Erythroblast (primary cell): ENCODE measurements at regions not wholly inside any gene's neighbourhood (a gene's known extent, or its start where the extent isn't known, plus 50 kb on each side); places are given as distances from the start of the nearest gene placed in this dataset.

Experiments used
- DNase-seq, 2 experiments: peaks; one replicate each; lab custom pipeline; 2025; lab: John Stamatoyannopoulos, UW
- GATA1 ChIP-seq: IDR thresholded peaks from 2 replicates; pipeline ENCODE4 v1.6.1; 2011; ENCODE audit warnings: low read depth, mild to moderate bottlenecking, control low read depth, low read length, moderate library complexity
- POLR2A ChIP-seq: IDR thresholded peaks from 2 replicates; pipeline ENCODE4 v1.6.1; 2011; ENCODE audit warnings: mild to moderate bottlenecking, low read length

DNA sequence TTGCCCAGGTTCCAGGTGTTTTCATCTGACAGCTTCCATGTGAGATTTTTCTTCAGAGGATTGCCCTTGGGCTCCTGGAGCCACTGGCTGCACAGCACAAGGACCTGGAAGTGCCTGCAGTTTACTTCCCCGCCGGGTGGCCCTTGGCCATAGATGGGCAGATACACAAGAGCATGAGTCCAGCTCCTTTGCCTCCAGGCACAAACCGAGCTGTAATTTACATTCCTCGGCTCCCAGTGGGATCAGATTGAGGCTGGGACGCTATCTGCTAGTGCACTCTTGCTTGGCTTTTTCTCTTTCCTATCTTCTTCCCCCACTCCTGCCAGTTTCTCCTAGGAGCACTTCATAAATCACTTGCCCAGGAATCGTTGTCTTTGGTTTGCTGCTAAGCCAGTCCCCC lies 85.4 kb upstream of the RALY start:
- DNase-seq = no peak
- TF ChIP-seq GATA1 = no peak
- TF ChIP-seq POLR2A = no peak

DNA sequence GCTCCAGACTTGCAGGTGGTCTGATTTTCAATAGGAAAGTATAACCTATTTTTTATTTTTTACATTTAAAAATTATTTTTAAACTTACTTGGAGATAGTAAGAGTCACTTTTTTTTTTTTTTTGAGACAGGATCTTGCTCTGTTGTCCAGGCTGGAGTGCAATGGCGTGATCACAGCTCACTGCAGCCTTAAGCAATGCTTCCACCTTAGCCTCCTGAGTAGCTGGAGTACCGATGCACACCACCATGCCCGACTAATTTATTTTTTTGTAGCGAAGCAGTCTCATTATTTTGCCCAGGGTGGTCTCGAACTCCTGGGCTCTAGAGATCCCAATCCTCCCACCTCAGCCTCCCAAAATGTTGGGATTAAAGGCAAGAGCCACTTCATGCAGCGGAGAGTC lies 84.8 kb upstream of the RALY start:
- TF ChIP-seq POLR2A (no peak), GATA1 (no peak)

DNA sequence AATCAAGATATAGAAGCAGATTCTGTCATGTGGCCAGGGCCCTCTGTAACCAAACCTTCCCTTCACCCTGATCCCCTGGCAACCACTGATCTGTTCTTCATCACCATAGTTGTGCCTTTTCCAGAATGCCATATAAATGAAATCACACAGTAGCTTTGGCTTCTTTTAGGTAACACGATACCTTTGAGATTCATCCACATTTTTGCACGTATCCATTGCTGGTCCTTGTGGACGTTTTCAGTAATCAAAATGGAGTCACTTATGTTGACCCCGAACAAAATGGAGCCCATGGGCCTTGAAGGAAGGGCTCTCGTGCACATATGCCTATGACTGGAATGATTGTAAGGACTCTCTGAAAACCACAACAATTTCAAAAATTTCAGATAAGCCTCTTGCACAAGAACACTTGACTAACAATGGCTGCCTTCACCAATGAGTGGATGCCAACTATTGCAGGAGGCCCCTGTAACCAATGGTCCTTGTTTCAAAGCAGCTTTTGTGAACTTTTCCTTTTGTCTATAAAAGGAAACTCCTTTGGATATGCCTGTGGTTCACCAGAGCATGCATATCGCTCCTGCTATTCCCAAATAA lies 84.3 kb upstream of the RALY start:
- TF ChIP-seq GATA1 = no peak
- no peak for DNase-seq

More for the DNA sequence above, 84.8 kb upstream of the RALY start:
- DNase-seq = no peak

DNA sequence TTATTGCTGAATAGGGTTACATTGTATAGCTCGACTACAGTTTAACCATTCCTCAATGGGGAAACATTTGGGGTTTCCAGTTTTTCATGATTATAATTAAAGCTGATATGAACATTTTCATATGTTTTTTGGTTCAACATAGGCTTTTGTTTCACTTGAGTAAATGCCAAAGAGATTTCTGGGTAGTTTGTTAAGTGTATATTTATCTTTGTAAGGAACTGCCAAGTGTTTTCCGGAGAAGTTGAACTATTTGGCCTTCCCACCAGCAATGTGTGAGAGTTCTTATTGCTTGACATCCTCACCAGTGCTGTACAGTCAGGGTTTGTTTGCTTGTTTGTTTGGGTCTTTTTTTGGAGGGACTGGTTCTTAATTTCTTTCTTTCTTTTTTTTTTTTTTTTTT lies 83.7 kb upstream of the RALY start:
- TF ChIP-seq GATA1 (no peak), POLR2A (no peak)
- no peak for DNase-seq

DNA sequence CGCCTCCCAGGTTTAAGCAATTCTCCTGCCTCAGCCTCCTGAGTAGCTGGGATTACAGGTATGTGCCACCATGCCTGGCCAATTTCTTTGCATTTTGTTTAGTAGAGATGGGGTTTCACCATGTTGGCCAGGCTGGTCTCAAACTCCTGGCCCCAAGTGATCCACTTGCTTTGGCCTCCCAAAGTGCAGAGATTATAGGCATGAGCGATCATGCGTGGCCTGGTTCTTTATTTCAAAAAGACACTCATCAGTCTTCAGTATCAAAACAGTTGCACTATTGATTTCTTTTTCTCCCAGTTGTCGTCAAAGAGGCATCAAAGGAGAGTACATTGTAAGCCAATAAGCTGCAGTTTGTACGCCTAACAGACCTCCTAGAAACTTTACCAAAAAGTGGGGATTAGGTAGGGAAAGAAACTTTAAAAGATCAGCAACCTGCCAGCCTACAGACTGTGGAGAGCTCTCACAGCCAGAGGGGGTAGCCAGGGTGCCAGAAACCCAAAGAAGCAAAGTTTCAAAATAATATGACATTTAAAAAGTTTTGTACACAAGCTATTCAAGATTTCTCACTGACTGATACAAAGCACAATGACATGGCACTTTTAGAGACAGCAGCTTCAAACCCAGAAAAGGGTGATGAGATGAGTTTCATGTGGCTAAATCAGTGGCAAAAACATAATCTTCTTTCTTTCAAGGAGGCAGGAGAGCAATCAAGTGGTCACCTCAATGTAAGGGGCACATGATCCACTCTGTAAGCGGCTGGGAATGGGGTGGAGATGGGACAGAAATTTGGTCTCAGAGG lies 83.0 kb upstream of the RALY start:
- no peak for DNase-seq

DNA sequence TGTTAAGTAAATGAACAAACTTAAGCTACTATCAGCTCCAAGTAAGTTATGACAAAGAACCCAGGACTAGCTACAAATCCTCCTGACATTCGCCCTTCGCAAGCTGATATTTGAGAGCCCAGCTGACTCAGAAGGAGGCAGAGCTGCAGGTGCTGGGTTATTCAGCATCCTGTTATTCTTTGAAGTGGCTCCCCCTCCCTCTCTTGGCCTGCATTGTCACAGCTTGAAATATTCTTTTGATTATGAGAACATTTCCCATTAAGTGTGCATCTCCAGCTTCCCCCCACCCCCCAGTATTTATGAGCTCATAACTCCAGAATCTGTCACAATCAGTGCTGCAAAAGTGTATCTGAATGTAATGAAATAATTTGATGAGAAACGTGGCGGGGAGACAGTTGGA lies 78.8 kb upstream of the RALY start:
- TF ChIP-seq POLR2A (no peak), GATA1 (no peak)

More for the DNA sequence above, 83.0 kb upstream of the RALY start:
- TF ChIP-seq POLR2A = no peak
- no peak for TF ChIP-seq GATA1

DNA sequence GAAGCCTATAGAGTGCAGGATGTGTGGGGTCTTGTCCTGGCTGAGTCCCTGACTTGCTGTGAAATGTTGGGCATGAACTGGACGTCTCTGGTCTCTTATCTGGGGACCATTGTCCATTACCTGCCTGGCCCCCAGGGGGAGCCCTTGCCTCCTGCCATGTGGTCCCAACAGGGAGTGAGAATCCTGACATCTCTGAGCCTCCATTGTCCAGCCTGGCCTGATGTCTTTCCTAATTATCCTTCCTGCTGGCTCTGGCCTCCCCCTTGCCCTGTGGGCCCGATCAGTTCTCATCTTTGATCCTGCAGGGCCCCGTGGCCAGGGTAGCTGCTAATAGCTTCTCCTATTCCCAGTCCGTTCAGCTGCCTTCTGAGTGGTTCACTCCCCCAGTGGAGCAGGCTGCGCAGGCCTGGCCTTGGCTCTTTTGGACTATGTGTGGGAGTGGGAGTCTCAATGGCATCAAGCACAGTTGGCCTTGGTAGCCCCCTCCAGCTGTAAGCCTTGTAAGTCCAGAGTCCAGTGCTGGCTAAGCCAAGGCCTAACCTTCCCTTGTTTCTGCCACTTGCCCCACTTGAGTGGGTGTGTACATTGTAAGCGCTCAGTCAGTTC lies 77.9 kb upstream of the RALY start:
- TF ChIP-seq POLR2A (no peak), GATA1 (no peak)
- peak; percentile 39 to 69 for DNase-seq

More for the DNA sequence above, 78.8 kb upstream of the RALY start:
- no peak for DNase-seq

DNA sequence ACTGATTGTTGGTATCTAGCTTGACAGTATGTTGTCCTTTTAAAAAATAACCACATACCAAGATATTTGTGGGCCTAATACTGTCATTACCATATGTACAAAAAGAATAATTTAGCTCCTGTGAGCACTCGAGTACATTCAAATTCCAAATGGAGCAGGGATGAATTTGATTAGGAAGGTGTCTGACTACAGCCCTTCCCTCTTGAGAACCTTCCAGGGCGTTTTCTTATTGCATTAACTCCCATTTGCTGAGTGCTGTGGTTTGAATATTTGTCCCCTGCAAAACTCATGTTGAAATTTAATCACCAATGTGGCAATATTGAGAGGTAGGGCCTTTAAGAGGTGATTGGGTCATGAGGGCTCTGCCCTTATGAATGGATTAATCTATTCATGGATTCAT lies 76.9 kb upstream of the RALY start:
- TF ChIP-seq GATA1 = no peak
- DNase-seq = no peak

DNA sequence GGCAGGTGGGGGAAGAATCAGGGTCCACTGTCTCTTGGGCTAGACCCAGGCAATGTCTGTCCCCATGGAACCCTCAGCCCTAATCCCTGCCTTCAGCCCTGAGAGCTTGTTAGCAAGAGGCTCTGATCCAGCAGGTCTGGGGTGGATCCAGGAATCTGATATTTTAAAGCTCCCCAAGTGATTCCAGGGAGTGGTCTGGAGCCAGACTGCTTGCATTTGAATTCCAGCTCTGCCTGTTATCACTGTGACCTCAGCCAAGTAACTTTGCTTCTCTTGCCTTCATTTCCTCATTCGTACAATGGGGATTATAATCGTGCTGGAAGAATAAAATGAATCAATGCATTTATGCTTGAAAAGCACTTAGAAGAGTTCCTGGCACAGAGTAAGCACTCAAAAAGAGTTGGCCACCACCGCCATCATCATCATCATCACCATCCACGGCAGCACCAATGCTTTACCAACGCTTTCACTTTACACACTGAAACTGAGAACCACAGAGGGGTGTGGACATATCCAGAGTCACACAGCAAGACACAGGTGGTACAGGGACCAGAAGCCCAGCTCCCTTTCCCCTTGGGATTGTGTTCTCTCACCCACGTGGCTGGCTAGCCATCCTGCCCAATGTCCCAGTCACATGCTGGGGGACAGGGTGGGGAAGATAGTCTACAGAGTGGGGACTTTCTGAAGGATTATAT lies 75.7 kb upstream of the RALY start:
- TF ChIP-seq GATA1 (no peak), POLR2A (no peak)
- no peak for DNase-seq

DNA sequence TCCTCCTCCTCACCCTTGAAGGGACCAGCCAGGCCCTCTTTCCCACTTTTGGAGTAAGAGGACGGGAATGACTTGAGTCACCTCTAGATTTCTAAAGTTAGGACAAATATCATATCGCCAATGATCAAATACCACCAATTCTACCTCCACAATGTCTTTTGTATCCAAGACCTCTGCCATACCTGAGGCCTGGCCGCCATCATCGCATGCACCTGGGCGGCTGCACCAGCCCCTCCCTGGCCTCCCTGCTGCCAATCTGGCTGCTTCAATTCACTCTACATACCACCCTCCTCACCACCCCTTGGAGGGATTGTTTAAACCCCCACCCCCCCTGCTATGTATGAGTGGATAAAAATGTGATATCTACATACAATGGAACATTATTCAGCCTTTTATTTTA lies 75.0 kb upstream of the RALY start:
- TF ChIP-seq POLR2A = no peak
- no peak for TF ChIP-seq GATA1
- no peak for DNase-seq

DNA sequence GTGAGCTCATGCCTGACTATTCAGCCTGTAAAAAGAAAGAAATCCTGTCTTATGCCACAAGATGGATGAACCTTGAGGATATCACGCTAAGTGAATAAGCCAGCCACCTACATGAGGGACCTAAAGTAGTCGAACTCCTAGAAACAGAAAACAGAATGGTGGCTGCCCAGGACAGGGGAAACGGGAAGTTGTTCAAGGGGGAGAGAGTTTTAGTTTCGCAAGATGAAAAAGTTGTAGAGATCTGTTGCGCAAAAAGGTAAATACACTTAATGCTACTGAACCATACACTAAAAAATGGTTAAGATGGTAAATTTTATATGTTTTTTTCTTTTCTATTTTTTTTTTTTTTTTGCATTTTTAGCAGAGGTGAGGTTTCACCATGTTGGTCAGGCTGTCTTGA lies 74.1 kb upstream of the RALY start:
- no peak for TF ChIP-seq GATA1
- TF ChIP-seq POLR2A = no peak

DNA sequence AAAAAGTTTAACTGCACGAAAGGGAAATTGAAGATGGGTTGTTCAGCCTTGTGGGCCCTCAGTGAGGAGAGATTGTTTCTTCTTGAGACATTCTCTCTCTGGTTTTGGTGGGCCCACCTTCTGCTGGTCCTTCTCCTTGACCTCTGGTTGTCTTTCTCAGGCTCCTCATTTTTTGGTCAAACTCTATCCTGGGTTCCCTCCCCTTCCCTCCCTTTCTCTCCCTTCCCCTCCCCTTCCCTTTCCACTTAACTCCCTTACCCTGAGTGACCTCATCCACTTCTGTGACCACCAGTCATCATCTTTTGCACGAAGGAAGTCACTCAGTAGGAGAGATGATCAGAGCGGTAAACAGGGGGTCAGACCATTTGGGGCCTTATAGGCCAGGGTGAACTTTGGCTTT lies 71.5 kb upstream of the RALY start:
- TF ChIP-seq GATA1 (no peak), POLR2A (no peak)
- no peak for DNase-seq

More for the DNA sequence above, 74.1 kb upstream of the RALY start:
- DNase-seq = no peak

DNA sequence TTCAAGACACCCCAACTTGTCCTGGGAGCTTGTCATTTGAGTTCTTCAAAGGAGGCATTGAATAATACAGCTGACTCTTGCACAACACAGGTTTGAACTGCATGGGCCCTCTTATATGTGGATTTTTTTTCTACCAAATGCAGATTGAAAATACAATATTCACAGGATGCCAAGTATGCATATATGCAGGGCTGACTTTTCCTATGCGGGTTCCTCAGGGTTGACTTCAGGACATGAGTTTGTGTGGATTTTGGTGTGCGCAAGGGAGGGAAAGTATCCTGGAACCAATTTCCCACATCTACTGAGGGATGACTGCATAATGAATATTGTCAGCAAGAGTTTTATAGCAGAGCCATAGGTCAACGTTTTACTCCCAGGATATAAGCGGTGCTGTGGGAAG lies 70.0 kb upstream of the RALY start:
- TF ChIP-seq POLR2A (no peak), GATA1 (no peak)
- no peak for DNase-seq

DNA sequence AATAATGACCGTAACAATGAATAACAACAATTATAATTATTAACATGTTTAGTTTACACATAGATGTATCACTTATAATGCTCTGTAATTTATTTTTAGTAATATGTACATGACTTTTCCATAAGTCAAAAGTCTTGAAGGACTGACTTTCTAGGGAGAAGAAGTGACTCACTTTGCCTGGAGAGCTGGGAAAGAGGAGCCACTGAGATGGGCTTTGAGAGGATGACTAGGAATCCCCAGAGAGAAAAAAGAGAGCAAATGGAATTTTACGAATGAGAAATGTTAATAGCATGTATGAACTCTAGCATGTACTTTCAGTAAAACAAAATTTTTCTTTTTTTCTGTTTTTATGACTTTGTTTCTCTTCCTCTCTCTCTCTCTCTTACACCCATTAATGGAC lies 67.8 kb upstream of the RALY start:
- DNase-seq = no peak
- TF ChIP-seq POLR2A (no peak), GATA1 (no peak)
